Upper lobe of left lung (tissue), 4 donors: ENCODE measurements at regions not wholly inside any gene's neighbourhood (a gene's known extent, or its start where the extent isn't known, plus 50 kb on each side); places are given as distances from the start of the nearest gene placed in this dataset.

Experiments used
- CTCF ChIP-seq, 6 experiments: fragments of 450-650 bp in 4 of 6; fragments of 200-600 bp in 2 of 6; sonication (generic) in 2 of 6; IDR thresholded peaks; one replicate each; pipeline ENCODE4 v1.5.1; 2016 to 2019; ENCODE audit warnings: antibody characterized with exemption in 6 of 6
- EP300 ChIP-seq, 4 donors: sonication (generic); formaldehyde crosslinking; IDR thresholded peaks; one replicate each; pipeline ENCODE4 v1.5.1; 2017; ENCODE audit warnings: antibody characterized with exemption in 4 of 4, control low read depth in 2 of 4
- POLR2A ChIP-seq, 4 donors: fragments of 450-650 bp; IDR thresholded peaks; one replicate each; pipeline ENCODE4 v1.5.1; 2016 to 2017; ENCODE audit warnings: antibody characterized with exemption in 4 of 4, mild to moderate bottlenecking in 2 of 4

- TF ChIP-seq POLR2A (IDR thresholded peaks at IDR 0.05) (no peak), CTCF (IDR thresholded peaks at IDR 0.05) (no peak), EP300 (IDR thresholded peaks at IDR 0.05) (no peak)
Measured at GRCh38 chr3:80998022-80998421, 763.4 kb downstream of the GBE1 start.
